HK-2 (cell line): ENCODE measurements at regions not wholly inside any gene's neighbourhood (a gene's known extent, or its start where the extent isn't known, plus 50 kb on each side); places are given as distances from the start of the nearest gene placed in this dataset.

Experiments used
- DNase-seq: peaks from one replicate; pipeline ENCODE4 v3.0.0-alpha.2; 2018; ENCODE audit not compliant: unreplicated experiment

GRCh38 chr9:88754886-88755285 lies 219.9 kb downstream of the NXNL2 start:
- no peak for DNase-seq

GRCh38 chr9:88757406-88758010 lies 222.5 kb downstream of the NXNL2 start:
- DNase-seq = no peak

GRCh38 chr9:88759364-88759763 lies 224.4 kb downstream of the NXNL2 start:
- DNase-seq = no peak

- DNase-seq = no peak
Observed at GRCh38 chr9:88766778-88767503, 224.3 kb upstream of the S1PR3 start.

DNA sequence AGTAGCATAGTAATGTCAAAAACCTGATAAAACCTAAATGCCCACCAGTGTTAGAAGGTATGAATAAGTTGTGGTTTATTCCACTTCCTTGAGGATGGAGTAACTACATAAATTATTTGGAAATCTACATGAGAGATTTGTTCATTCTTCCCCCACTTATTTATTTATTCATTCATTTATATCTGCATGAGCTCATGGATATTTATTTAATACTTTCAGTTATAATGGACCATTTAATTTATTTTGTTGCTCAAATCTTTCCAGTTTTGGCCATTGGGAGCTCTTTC lies 223.8 kb upstream of the S1PR3 start:
- DNase-seq = no peak

- DNase-seq = no peak
Observed at GRCh38 chr9:88772575-88772974, 218.7 kb upstream of the S1PR3 start.

GRCh38 chr9:88773126-88773525 lies 218.1 kb upstream of the S1PR3 start:
- no peak for DNase-seq

DNA sequence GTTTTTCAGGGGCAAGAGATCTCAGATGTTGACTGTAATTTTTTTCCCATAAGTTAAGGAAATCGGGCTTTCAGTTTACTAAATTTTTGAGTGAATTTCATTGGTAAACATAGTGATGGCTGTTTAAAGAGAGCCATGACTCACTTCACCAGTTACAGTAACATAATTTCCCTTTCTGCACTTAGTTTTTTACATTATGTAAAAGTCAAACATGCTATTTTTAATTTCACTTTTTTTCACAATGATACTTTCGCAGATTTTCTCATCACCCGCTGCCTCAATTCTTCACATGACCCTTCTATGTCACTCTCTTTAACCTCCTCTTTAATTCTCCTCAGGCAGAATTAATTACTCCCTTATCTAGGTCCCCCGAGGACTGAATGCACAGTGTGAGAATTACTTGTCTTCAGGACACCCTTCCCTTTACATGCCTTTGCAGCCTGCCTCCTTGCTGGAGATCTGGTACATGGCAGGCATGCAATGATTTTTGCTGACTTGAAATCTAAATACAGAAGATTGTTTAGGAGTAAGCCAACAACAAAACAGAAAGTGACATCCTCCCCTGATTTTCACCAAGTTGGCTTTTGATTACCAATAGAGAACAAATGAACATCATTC lies 217.5 kb upstream of the S1PR3 start:
- DNase-seq = no peak

DNA sequence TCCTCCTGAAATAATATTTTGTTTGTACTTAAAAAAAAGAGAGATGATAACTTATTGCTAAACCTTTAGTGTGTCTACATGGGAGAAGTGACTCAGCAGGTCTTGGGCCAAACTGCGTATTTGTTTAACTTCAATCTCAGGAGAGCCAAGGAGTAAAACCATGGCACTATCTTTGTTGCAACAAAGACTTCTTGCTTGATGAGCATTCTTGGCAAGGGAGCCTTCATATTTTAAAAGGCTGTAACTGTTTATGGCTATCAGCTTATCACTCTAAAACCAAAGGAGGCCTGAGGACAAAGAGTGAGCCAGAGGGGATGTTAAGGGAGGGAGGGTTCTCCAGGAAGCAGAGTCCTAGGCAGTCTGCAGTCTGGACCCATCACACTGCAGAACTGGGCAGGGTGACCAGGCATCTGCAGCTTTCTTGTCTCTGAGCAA lies 216.2 kb upstream of the S1PR3 start:
- DNase-seq = no peak

DNA sequence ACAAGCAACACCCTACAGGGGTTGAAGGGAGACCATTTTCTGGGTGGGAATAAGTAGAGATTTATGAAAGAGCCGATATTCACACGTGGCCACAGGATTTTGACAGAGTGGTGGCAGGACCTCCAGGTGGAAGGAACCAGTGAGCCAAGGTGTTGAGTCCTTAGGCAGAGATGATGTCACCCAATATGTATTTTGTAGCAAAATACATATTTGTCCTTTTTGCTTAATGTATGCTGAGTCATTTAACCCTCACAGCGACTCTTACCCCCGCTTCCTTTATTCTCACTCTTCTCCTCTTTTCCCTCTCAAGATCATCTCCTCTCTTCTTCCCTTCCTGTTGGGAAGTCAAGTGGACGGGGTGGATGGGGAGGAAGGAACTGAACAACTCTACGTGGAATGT lies 215.7 kb upstream of the S1PR3 start:
- no peak for DNase-seq

- DNase-seq = no peak
Observed at GRCh38 chr9:88775966-88776365, 215.3 kb upstream of the S1PR3 start.

GRCh38 chr9:88776717-88777497 lies 214.4 kb upstream of the S1PR3 start:
- no peak for DNase-seq

DNA sequence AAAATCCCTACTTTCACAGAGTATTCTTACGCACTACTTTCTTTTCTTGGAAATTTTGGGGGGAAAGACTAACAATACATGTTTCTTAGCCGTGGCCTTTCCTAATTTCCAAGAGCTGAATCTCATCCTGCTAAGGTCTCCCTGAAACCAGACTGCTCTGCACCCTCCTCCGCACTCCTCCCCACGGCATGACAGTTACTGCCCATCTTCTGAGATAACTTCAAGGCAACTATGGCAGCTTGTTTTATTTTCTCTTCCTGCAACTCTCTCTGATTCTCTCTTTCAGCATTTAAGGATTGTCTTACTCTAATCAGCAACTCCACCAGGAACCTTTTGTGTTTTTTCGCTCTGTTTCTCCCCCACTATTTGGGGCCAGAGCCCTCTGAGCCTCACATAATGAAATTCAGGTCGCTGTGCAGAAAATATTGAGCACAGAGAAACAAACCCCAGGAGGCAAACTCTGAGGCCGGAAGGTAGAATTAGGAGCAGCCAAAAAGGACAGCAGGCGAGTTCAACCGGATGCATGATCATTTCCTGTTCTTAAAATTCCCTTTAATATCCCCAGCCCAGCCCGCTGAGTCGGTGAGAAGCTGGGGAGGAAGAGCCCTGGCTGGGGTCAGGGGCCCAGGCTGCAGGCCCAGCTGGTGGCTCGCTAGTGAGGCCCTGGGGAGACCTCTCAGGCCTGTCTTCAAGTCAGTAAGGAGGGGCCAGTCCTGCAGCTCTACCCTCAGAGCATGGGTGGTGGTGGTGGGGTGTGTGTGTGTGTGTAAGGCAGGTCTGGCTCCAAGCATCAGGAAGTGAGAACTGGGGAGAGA lies 213.6 kb upstream of the S1PR3 start:
- DNase-seq = no peak

DNA sequence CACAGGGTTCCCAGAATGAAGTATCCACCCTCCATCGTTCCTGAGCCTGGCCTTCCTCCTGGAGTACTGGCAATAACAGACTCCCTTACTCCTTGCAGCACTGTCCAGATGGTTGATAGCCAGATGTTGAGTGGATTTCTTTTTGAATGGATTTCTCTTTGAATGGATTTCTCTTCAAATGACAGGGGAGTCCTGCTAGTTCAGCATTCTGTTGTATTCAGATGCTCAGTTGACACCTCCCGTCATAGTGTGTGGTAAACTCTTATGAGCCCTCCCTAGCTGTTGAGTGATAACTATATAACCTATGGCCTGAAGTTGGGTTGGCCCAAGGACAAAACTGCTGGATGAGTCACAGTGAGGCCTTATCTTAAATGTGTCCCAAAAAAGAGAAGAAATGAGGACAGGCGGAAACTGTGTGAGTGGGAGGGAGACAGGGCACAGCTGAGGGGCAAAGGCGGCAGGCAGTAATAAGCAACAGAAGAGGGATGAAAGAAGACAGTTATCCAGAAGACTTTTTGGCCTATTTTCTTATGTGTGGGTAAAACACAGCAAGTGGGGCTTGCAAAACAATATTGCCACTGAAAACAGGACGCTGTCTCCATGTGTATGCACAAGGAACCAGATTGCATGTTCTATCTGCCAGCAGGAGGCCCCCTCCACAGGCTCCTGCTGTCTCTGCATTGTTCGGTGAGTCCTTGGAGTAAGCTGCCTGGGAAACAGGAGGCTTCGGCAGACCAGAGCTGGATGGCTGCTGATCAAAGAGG lies 209.5 kb upstream of the S1PR3 start:
- no peak for DNase-seq

DNA sequence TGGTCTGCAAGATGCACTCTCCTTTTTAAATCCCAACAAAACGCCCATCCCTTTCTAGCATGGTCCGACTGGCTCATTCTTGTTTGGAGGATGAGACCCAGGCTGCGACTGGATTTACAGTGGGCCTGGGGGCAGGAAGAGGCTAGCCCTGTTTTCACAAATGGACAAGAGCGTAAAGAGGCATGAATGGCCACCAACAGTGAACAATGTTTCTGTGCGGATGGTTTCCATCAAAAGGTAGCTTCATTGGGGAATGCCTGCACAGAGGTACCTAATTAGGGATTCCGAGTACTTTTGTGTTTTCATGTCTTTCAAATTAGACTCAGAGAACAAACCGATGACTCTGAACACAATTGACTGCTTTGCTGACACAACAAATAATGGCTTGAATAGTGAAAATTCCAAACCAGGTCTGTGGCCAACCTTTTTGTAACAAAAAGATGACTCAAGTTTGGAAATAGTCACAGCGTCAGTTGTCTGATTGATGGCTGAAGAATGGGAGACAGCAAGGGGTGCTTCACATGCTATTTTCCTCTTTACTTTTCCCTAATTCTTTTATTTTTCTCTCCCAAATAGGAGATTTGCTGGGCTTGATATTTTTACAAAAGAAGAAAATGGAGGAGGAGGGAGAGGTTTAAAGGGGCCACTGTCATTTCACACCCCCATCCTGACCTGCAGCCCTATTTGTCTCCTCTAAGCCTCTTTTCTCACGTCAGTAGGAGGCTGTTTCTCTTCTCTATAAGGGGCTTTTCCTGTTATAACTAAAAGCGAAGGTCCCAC lies 208.1 kb upstream of the S1PR3 start:
- DNase-seq = no peak

- DNase-seq = no peak
Observed at GRCh38 chr9:88783711-88784083, 207.6 kb upstream of the S1PR3 start.

GRCh38 chr9:88784960-88785359 lies 206.3 kb upstream of the S1PR3 start:
- no peak for DNase-seq

GRCh38 chr9:88786291-88787079 lies 204.8 kb upstream of the S1PR3 start:
- DNase-seq = no peak

GRCh38 chr9:88789785-88790184 lies 201.5 kb upstream of the S1PR3 start:
- DNase-seq = no peak
